Suprapubic skin (tissue), 4 donors: ENCODE measurements at regions not wholly inside any gene's neighbourhood (a gene's known extent, or its start where the extent isn't known, plus 50 kb on each side); places are given as distances from the start of the nearest gene placed in this dataset.

ENCODE experiments used
- DNase-seq, 2 donors: peaks; one replicate each; pipeline ENCODE4 v3.0.0-alpha.2; 2019; ENCODE audit warnings: low spot score in 2 of 2
- H3K27ac ChIP-seq: fragments of 200-600 bp; sonication (generic); one replicate; pipeline ENCODE4 v1.5.1; 2019
- H3K27me3 ChIP-seq: fragments of 200-600 bp; sonication (generic); one replicate; pipeline ENCODE4 v1.5.1; 2019
- H3K36me3 ChIP-seq: fragments of 200-600 bp; sonication (generic); one replicate; pipeline ENCODE4 v1.5.1; 2019
- H3K4me1 ChIP-seq: fragments of 200-600 bp; sonication (generic); one replicate; pipeline ENCODE4 v1.5.1; 2019
- H3K4me3 ChIP-seq: fragments of 200-600 bp; sonication (generic); one replicate; pipeline ENCODE4 v1.5.1; 2019; ENCODE audit warnings: mild to moderate bottlenecking
- H3K9me3 ChIP-seq: fragments of 200-600 bp; sonication (generic); one replicate; pipeline ENCODE4 v1.5.1; 2019
- CTCF ChIP-seq, 2 donors: fragments of 200-600 bp in 1 of 2; fragments of 450-650 bp in 1 of 2; sonication (generic) in 1 of 2; IDR thresholded peaks; one replicate each; pipeline ENCODE4 v1.5.1; 2016 to 2019; ENCODE audit warnings: antibody characterized with exemption in 2 of 2, mild to moderate bottlenecking in 1 of 2, moderate library complexity in 1 of 2
- EP300 ChIP-seq: sonication (generic); formaldehyde crosslinking; IDR thresholded peaks from one replicate; pipeline ENCODE4 v1.6.1; 2017; ENCODE audit warnings: antibody characterized with exemption
- POLR2A ChIP-seq, 2 donors: fragments of 450-650 bp; IDR thresholded peaks; one replicate each; pipeline ENCODE4 v1.6.1; 2017; ENCODE audit warnings: antibody characterized with exemption in 2 of 2, mild to moderate bottlenecking in 2 of 2, moderate library complexity in 2 of 2
- POLR2AphosphoS5 ChIP-seq, 3 donors: sonication (generic); formaldehyde crosslinking; IDR thresholded peaks; one replicate each; pipeline ENCODE4 v1.6.1; 2017; ENCODE audit warnings: antibody characterized with exemption in 3 of 3
- WGBS: methylation state at CpG from one replicate; pipeline ENCODE4 v1.1.5; 2018; 5-methylcytosine and 5-hydroxymethylcytosine counted together

- 93% methylated on average over 3 of the region's 3 CpGs for WGBS
Measured at GRCh38 chr5:61738446-61738845, 406.4 kb downstream of the ZSWIM6 start.

GRCh38 chr5:61744690-61745619 lies 412.9 kb downstream of the ZSWIM6 start:
- no peaks in the 10 kb centered on the region for H3K4me1 ChIP-seq
- no peaks in the 10 kb centered on the region for H3K9me3 ChIP-seq
- no peak overlapping the region for H3K4me3 ChIP-seq
- no peaks in the 10 kb centered on the region for H3K36me3 ChIP-seq
- TF ChIP-seq POLR2AphosphoS5 (IDR thresholded peaks at IDR 0.05) (no peak), CTCF (IDR thresholded peaks at IDR 0.05) (no peak), POLR2A (IDR thresholded peaks at IDR 0.05) (no peak), EP300 (no peak)
- no peak overlapping the region for H3K27ac ChIP-seq
- H3K27me3 ChIP-seq, result no peaks in the 10 kb centered on the region
- 82% methylated on average over 21 of the region's 21 CpGs for WGBS
- DNase-seq, result no peak

More at GRCh38 chr5:61738446-61738845, 406.4 kb downstream of the ZSWIM6 start:
- TF ChIP-seq CTCF (IDR thresholded peaks at IDR 0.05), result no peak
- no peak for TF ChIP-seq POLR2AphosphoS5 (IDR thresholded peaks at IDR 0.05)
- TF ChIP-seq EP300, result no peak
- no peak for TF ChIP-seq POLR2A (IDR thresholded peaks at IDR 0.05)
- no peaks in the 10 kb centered on the region for H3K36me3 ChIP-seq
- no peak for DNase-seq
- H3K9me3 ChIP-seq, result no peaks in the 10 kb centered on the region
- H3K4me1 ChIP-seq, result no peaks in the 10 kb centered on the region
- H3K27me3 ChIP-seq, result no peaks in the 10 kb centered on the region
- H3K27ac ChIP-seq, result no peak overlapping the region
- no peak overlapping the region for H3K4me3 ChIP-seq

GRCh38 chr5:61746831-61747575 lies 414.9 kb downstream of the ZSWIM6 start:
- H3K27ac ChIP-seq, result no peak overlapping the region

GRCh38 chr5:61748121-61748520 lies 416.1 kb downstream of the ZSWIM6 start:
- no peaks in the 10 kb centered on the region for H3K27me3 ChIP-seq
- no peak for TF ChIP-seq POLR2AphosphoS5 (IDR thresholded peaks at IDR 0.05)
- no peak for TF ChIP-seq POLR2A (IDR thresholded peaks at IDR 0.05)
- TF ChIP-seq CTCF (IDR thresholded peaks at IDR 0.05), result no peak
- TF ChIP-seq EP300, result no peak
- H3K4me3 ChIP-seq, result no peak overlapping the region
- no peaks in the 10 kb centered on the region for H3K4me1 ChIP-seq
- DNase-seq, result no peak
- no peaks in the 10 kb centered on the region for H3K9me3 ChIP-seq
- no peaks in the 10 kb centered on the region for H3K36me3 ChIP-seq
- WGBS, result 94% methylated on average over 7 of the region's 7 CpGs
- no peak overlapping the region for H3K27ac ChIP-seq

More at GRCh38 chr5:61746831-61747575, 414.9 kb downstream of the ZSWIM6 start:
- no peaks in the 10 kb centered on the region for H3K9me3 ChIP-seq
- H3K4me1 ChIP-seq, result no peaks in the 10 kb centered on the region
- DNase-seq, result no peak
- H3K4me3 ChIP-seq, result no peak overlapping the region
- TF ChIP-seq CTCF (IDR thresholded peaks at IDR 0.05) (no peak), POLR2A (IDR thresholded peaks at IDR 0.05) (no peak), POLR2AphosphoS5 (IDR thresholded peaks at IDR 0.05) (no peak)
- 75% methylated on average over 7 of the region's 7 CpGs for WGBS
- no peaks in the 10 kb centered on the region for H3K27me3 ChIP-seq
- H3K36me3 ChIP-seq, result no peaks in the 10 kb centered on the region

- WGBS, result 93% methylated on average over 1 of the region's 1 CpG
- no peak for DNase-seq
- no peak overlapping the region for H3K27ac ChIP-seq
- H3K4me1 ChIP-seq, result no peaks in the 10 kb centered on the region
- H3K4me3 ChIP-seq, result no peak overlapping the region
- TF ChIP-seq POLR2AphosphoS5 (IDR thresholded peaks at IDR 0.05) (no peak), POLR2A (IDR thresholded peaks at IDR 0.05) (no peak), EP300 (no peak)
- H3K36me3 ChIP-seq, result no peaks in the 10 kb centered on the region
- H3K9me3 ChIP-seq, result no peaks in the 10 kb centered on the region
- H3K27me3 ChIP-seq, result no peaks in the 10 kb centered on the region
Measured at GRCh38 chr5:61748651-61749050, 416.6 kb downstream of the ZSWIM6 start.
